ENCODE measurements at regions not wholly inside any gene's neighbourhood (a gene's known extent, or its start where the extent isn't known, plus 50 kb on each side); places are given as distances from the start of the nearest gene placed in this dataset.

DNA sequence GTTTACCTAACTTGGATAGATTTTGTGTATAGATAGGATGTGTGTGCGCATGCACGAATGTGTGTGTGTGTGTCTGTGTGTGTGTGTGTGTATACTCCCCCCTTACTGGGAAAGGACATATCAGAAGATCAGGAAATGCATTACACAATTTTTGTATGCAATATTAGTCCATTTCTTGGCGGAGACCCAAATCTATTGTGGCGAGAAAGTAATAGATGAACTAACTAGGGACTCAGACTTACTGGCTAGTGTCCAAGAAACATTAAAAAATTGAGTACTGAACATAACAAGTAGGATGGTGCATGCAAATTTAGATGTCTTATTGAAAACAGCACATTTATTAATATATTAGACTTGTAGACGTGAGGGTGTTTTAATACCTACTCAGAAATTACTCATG, 1036.5 kb upstream of the FANCL start:
- H4K20me1 ChIP-seq (ENCODE audit: insufficient read depth, low read length): no peaks in the 10 kb centered on the region
- H3K79me2 ChIP-seq (ENCODE audit: insufficient read depth, low read length): no peaks in the 10 kb centered on the region
- no peak overlapping the region for H3K4me2 ChIP-seq (ENCODE audit: insufficient read depth, low read length)
- H3K9me3 ChIP-seq (ENCODE audit: insufficient read depth, low read length, severe bottlenecking): no peaks in the 10 kb centered on the region
- no peak overlapping the region for H3K4me3 ChIP-seq (ENCODE audit: low read depth in 1 of 2, low read length in 2 of 2)
- TF ChIP-seq EZH2 (IDR thresholded peaks at IDR 0.05; ENCODE audit: borderline replicate concordance, low read depth, low read length, severe bottlenecking): no peak
- TF ChIP-seq, protein P1, sequence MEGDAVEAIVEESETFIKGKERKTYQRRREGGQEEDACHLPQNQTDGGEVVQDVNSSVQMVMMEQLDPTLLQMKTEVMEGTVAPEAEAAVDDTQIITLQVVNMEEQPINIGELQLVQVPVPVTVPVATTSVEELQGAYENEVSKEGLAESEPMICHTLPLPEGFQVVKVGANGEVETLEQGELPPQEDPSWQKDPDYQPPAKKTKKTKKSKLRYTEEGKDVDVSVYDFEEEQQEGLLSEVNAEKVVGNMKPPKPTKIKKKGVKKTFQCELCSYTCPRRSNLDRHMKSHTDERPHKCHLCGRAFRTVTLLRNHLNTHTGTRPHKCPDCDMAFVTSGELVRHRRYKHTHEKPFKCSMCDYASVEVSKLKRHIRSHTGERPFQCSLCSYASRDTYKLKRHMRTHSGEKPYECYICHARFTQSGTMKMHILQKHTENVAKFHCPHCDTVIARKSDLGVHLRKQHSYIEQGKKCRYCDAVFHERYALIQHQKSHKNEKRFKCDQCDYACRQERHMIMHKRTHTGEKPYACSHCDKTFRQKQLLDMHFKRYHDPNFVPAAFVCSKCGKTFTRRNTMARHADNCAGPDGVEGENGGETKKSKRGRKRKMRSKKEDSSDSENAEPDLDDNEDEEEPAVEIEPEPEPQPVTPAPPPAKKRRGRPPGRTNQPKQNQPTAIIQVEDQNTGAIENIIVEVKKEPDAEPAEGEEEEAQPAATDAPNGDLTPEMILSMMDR (IDR thresholded peaks at IDR 0.05; ENCODE audit: borderline replicate concordance, extremely low read depth, low read length, poor library complexity, severe bottlenecking): no peak
- H3K27me3 ChIP-seq (ENCODE audit: insufficient read depth, low read length, poor library complexity): no peaks in the 10 kb centered on the region
- ATAC-seq (ENCODE audit: insufficient read depth, low read depth) (no peak), DNase-seq (no peak)
- no peak overlapping the region for H3K27ac ChIP-seq (ENCODE audit: low read length)
- H3K36me3 ChIP-seq (ENCODE audit: insufficient read depth, low read length): no peaks in the 10 kb centered on the region
- no peaks in the 10 kb centered on the region for H3K4me1 ChIP-seq (ENCODE audit: insufficient read depth, low read length)
- no peak overlapping the region for H3K9ac ChIP-seq (ENCODE audit: low read depth, low read length)
- no peak overlapping the region for H2AFZ ChIP-seq (ENCODE audit: low read depth, low read length)

DNA sequence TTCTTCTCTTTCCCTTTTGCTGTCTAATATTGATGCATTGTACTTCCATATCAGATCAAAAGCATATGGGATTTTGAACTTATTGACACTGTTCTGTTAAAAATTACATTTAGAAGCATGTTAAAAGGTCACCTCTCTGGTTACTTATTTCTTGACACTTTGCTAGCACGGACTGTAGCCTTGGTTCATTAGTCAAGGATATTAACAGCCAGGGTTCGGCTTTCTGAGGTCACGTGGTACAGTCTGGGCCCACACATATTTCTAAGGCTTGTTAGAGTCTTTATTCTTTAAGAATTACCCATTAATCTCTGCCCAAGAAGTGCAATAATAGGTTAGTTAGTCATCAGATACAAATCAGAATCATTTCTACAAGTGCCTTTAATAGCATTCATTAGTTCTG, 1035.8 kb upstream of the FANCL start:
- no peaks in the 10 kb centered on the region for H3K27me3 ChIP-seq (ENCODE audit: insufficient read depth, low read length, poor library complexity)
- no peak overlapping the region for H3K4me3 ChIP-seq (ENCODE audit: low read depth in 1 of 2, low read length in 2 of 2)
- no peaks in the 10 kb centered on the region for H3K4me1 ChIP-seq (ENCODE audit: insufficient read depth, low read length)
- H3K36me3 ChIP-seq (ENCODE audit: insufficient read depth, low read length): no peaks in the 10 kb centered on the region
- no peaks in the 10 kb centered on the region for H3K79me2 ChIP-seq (ENCODE audit: insufficient read depth, low read length)
- H3K9ac ChIP-seq (ENCODE audit: low read depth, low read length): no peak overlapping the region
- H4K20me1 ChIP-seq (ENCODE audit: insufficient read depth, low read length): no peaks in the 10 kb centered on the region
- no peak overlapping the region for H3K27ac ChIP-seq (ENCODE audit: low read length)
- H2AFZ ChIP-seq (ENCODE audit: low read depth, low read length): no peak overlapping the region
- no peak for TF ChIP-seq EZH2 (IDR thresholded peaks at IDR 0.05; ENCODE audit: borderline replicate concordance, low read depth, low read length, severe bottlenecking)
- TF ChIP-seq, protein P1 (IDR thresholded peaks at IDR 0.05; ENCODE audit: borderline replicate concordance, extremely low read depth, low read length, poor library complexity, severe bottlenecking): no peak
- H3K9me3 ChIP-seq (ENCODE audit: insufficient read depth, low read length, severe bottlenecking): no peaks in the 10 kb centered on the region
- ATAC-seq (ENCODE audit: insufficient read depth, low read depth) (no peak), DNase-seq (no peak)
- no peak overlapping the region for H3K4me2 ChIP-seq (ENCODE audit: insufficient read depth, low read length)

DNA sequence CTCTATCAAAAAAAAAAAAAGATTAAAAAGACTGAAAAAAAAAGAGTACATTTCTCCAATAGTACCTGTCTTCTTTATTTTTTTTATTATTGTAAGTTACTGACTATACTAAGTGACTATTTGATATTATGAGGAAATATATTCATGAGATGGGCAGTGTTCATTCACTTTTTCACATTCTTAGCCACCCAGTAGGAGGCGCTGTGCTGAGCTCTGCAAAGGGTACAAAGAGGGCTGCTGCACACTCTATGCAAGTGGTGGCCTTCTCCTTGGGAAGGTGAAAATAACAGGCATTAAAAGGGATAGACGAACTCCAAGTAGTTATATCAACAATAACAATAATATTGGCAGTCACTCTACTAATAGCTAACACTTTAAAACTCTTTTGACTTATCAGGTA, 1034.9 kb upstream of the FANCL start:
- Histone ChIP-seq H3K79me2 (ENCODE audit: insufficient read depth, low read length) (no peaks in the 10 kb centered on the region), H3K27ac (ENCODE audit: low read length) (no peak overlapping the region), H3K4me2 (ENCODE audit: insufficient read depth, low read length) (no peak overlapping the region), H4K20me1 (ENCODE audit: insufficient read depth, low read length) (no peaks in the 10 kb centered on the region), H3K4me1 (ENCODE audit: insufficient read depth, low read length) (no peaks in the 10 kb centered on the region), H3K9ac (ENCODE audit: low read depth, low read length) (no peak overlapping the region), H2AFZ (ENCODE audit: low read depth, low read length) (no peak overlapping the region), H3K4me3 (ENCODE audit: low read depth in 1 of 2, low read length in 2 of 2) (no peak overlapping the region), H3K9me3 (ENCODE audit: insufficient read depth, low read length, severe bottlenecking) (no peaks in the 10 kb centered on the region), H3K36me3 (ENCODE audit: insufficient read depth, low read length) (no peaks in the 10 kb centered on the region), H3K27me3 (ENCODE audit: insufficient read depth, low read length, poor library complexity) (no peaks in the 10 kb centered on the region)
- ATAC-seq (ENCODE audit: insufficient read depth, low read depth) (no peak), DNase-seq (no peak)
- no peak for TF ChIP-seq EZH2 (IDR thresholded peaks at IDR 0.05; ENCODE audit: borderline replicate concordance, low read depth, low read length, severe bottlenecking)
- TF ChIP-seq, protein P1 (IDR thresholded peaks at IDR 0.05; ENCODE audit: borderline replicate concordance, extremely low read depth, low read length, poor library complexity, severe bottlenecking): peak; percentile 35

DNA sequence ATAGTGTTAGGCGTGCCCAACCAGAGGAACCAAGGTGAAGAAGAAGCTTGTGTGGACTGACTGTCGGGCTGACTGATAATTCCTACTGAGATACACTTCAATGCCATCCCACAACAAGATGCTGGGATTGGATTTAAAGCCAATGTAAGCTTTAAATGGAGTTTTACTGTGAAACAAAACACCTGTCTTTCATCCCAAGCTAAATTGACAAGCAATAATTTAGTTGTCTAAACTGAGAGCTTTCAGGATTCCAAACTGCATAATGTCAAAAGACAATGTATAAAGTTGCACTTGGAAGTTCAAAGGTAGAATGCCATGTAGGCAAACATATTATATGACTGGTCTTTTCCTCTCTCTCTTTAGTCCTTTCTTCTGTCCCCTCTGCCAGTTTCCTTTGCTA, 1025.3 kb upstream of the FANCL start:
- no peak overlapping the region for H3K4me3 ChIP-seq (ENCODE audit: low read depth in 1 of 2, low read length in 2 of 2)
- H3K4me2 ChIP-seq (ENCODE audit: insufficient read depth, low read length): no peak overlapping the region
- no peak for DNase-seq

More for the DNA sequence above, 1025.3 kb upstream of the FANCL start:
- Histone ChIP-seq H3K4me1 (ENCODE audit: insufficient read depth, low read length) (peaks cover 8% of the 10 kb centered on the region; the same call in 1 of the 2 replicates), H2AFZ (ENCODE audit: low read depth, low read length) (no peak overlapping the region), H4K20me1 (ENCODE audit: insufficient read depth, low read length) (no peaks in the 10 kb centered on the region), H3K36me3 (ENCODE audit: insufficient read depth, low read length) (no peaks in the 10 kb centered on the region), H3K9me3 (ENCODE audit: insufficient read depth, low read length, severe bottlenecking) (no peaks in the 10 kb centered on the region), H3K9ac (ENCODE audit: low read depth, low read length) (no peak overlapping the region), H3K79me2 (ENCODE audit: insufficient read depth, low read length) (no peaks in the 10 kb centered on the region), H3K27ac (ENCODE audit: low read length) (no peak overlapping the region), H3K27me3 (ENCODE audit: insufficient read depth, low read length, poor library complexity) (no peaks in the 10 kb centered on the region)
- ATAC-seq (ENCODE audit: insufficient read depth, low read depth): no peak
- no peak for TF ChIP-seq EZH2 (IDR thresholded peaks at IDR 0.05; ENCODE audit: borderline replicate concordance, low read depth, low read length, severe bottlenecking)
- TF ChIP-seq, protein P1 (IDR thresholded peaks at IDR 0.05; ENCODE audit: borderline replicate concordance, extremely low read depth, low read length, poor library complexity, severe bottlenecking): no peak
